Neural cell (in vitro differentiated cells): ENCODE measurements at regions not wholly inside any gene's neighbourhood (a gene's known extent, or its start where the extent isn't known, plus 50 kb on each side); places are given as distances from the start of the nearest gene placed in this dataset.

Experiments
- H2AFZ ChIP-seq: fragments of 200-600, 300-800 bp; sonication (generic), shearing (Covaris generic); 2 replicates; pipeline ENCODE4 v1.6.0; 2014; ENCODE audit warnings: low read depth, mild to moderate bottlenecking, antibody characterized with exemption, low read length, moderate library complexity
- H3F3A ChIP-seq: fragments of 200-600 bp; shearing (Covaris generic); 2 replicates; pipeline ENCODE4 v1.6.1; 2016; ENCODE audit warnings: mild to moderate bottlenecking, moderate library complexity, mixed read lengths, antibody characterized with exemption, low read length; ENCODE audit not compliant: insufficient read depth, poor library complexity, severe bottlenecking
- H3K27ac ChIP-seq: fragments of 200-600, 300-800 bp; sonication (generic), shearing (Covaris generic); 2 replicates; pipeline ENCODE4 v1.5.1; 2014; ENCODE audit warnings: mild to moderate bottlenecking, low read length, moderate library complexity
- H3K27me3 ChIP-seq: fragments of 300-800, 200-600 bp; sonication (generic), shearing (Covaris generic); 2 replicates; pipeline ENCODE4 v1.6.0; 2014; ENCODE audit warnings: mild to moderate bottlenecking, low read depth, low read length, moderate library complexity; ENCODE audit not compliant: insufficient read depth
- H3K36me3 ChIP-seq: fragments of 300-800, 200-600 bp; sonication (generic), shearing (Covaris generic); 2 replicates; pipeline ENCODE4 v1.5.1; 2014; ENCODE audit warnings: mild to moderate bottlenecking, antibody characterized with exemption, low read length, moderate library complexity; ENCODE audit not compliant: insufficient read depth
- H3K4me2 ChIP-seq: fragments of 300-800, 200-600 bp; sonication (generic), shearing (Covaris generic); 2 replicates; pipeline ENCODE4 v1.6.0; 2014; ENCODE audit warnings: mild to moderate bottlenecking, low read length
- H3K4me3 ChIP-seq: fragments of 300-800, 200-600 bp; sonication (generic), shearing (Covaris generic); 2 replicates; pipeline ENCODE4 v1.5.1; 2014; ENCODE audit warnings: mild to moderate bottlenecking, low read length, moderate library complexity
- H3K79me2 ChIP-seq: fragments of 200-600 bp; shearing (Covaris generic); replicated peaks from 2 replicates; pipeline ENCODE4 v1.6.0; 2014; ENCODE audit warnings: mild to moderate bottlenecking, low read length, moderate library complexity; ENCODE audit not compliant: insufficient read depth
- H3K9ac ChIP-seq: fragments of 300-800, 200-600 bp; sonication (generic), shearing (Covaris generic); 2 replicates; pipeline ENCODE4 v1.6.1; 2016; ENCODE audit warnings: mild to moderate bottlenecking, low read length, mixed read lengths
- H3K9me2 ChIP-seq: fragments of 200-600 bp; shearing (Covaris generic); 2 replicates; pipeline ENCODE4 v1.6.1; 2016; ENCODE audit warnings: mild to moderate bottlenecking, low read length, mixed read lengths; ENCODE audit not compliant: insufficient read depth
- H3K9me3 ChIP-seq: fragments of 200-600, 300-800 bp; sonication (generic), shearing (Covaris generic); 2 replicates; pipeline ENCODE4 v1.6.1; 2016; ENCODE audit warnings: mild to moderate bottlenecking, mixed run types, low read length, moderate library complexity, mixed read lengths
- H4K20me1 ChIP-seq: fragments of 200-600 bp; shearing (Covaris generic); 2 replicates; pipeline ENCODE4 v1.6.1; 2016; ENCODE audit warnings: mild to moderate bottlenecking, mixed run types; ENCODE audit not compliant: insufficient read depth
- CTCF ChIP-seq: fragments of 450-650 bp; IDR thresholded peaks from 2 replicates; pipeline ENCODE4 v1.5.1; 2014; ENCODE audit warnings: antibody characterized with exemption, mild to moderate bottlenecking, moderate library complexity; ENCODE audit not compliant: poor library complexity, severe bottlenecking
- EP300 ChIP-seq: fragments of 450-650 bp; conservative IDR thresholded peaks from 2 replicates; pipeline ENCODE4 v1.6.1; 2014; ENCODE audit warnings: antibody characterized with exemption, mild to moderate bottlenecking, moderate library complexity; ENCODE audit not compliant: poor library complexity, severe bottlenecking
- EZH2 ChIP-seq: fragments of 200-600, 300-800 bp; shearing (Covaris generic), sonication (generic); IDR thresholded peaks from 2 replicates; pipeline ENCODE4 v1.6.1; 2014; ENCODE audit warnings: antibody characterized with exemption, low read length, borderline replicate concordance, mild to moderate bottlenecking; ENCODE audit not compliant: insufficient read depth, poor library complexity, severe bottlenecking
- MXI1 ChIP-seq: fragments of 450-650 bp; conservative IDR thresholded peaks from 2 replicates; pipeline ENCODE4 v1.6.1; 2014; ENCODE audit warnings: antibody characterized with exemption, mild to moderate bottlenecking; ENCODE audit not compliant: poor library complexity, severe bottlenecking
- POLR2AphosphoS5 ChIP-seq: IDR thresholded peaks from 2 replicates; pipeline ENCODE4 v1.6.1; 2012
- RAD21 ChIP-seq: fragments of 450-650 bp; conservative IDR thresholded peaks from 2 replicates; pipeline ENCODE4 v1.6.1; 2014; ENCODE audit warnings: antibody characterized with exemption, mild to moderate bottlenecking, moderate library complexity
- REST ChIP-seq: IDR thresholded peaks from 2 replicates; pipeline ENCODE4 v1.6.1; 2012; ENCODE audit warnings: borderline replicate concordance
- SMC3 ChIP-seq: fragments of 450-650 bp; conservative IDR thresholded peaks from 2 replicates; pipeline ENCODE4 v1.6.1; 2014; ENCODE audit warnings: antibody characterized with exemption, mild to moderate bottlenecking, moderate library complexity; ENCODE audit not compliant: poor library complexity
- TAF1 ChIP-seq: IDR thresholded peaks from 2 replicates; pipeline ENCODE4 v1.6.1; 2012; ENCODE audit warnings: low read depth

GRCh38 chr3:191959876-191960413 lies 499.0 kb downstream of the PYDC2 start:
- H3K79me2 ChIP-seq = no peaks in the 10 kb centered on the region
- H3K4me3 ChIP-seq = no peak overlapping the region
- H3K27ac ChIP-seq = no peak overlapping the region
- no peaks in the 10 kb centered on the region for H3K27me3 ChIP-seq
- H3K9me3 ChIP-seq = no peaks in the 10 kb centered on the region
- no peaks in the 10 kb centered on the region for H3F3A ChIP-seq
- no peak for TF ChIP-seq CTCF
- TF ChIP-seq MXI1 = no peak
- no peak for TF ChIP-seq RAD21
- no peak for TF ChIP-seq SMC3
- no peak for TF ChIP-seq EZH2
- TF ChIP-seq REST = no peak
- TF ChIP-seq TAF1 = no peak
- no peak for TF ChIP-seq POLR2AphosphoS5
- no peak overlapping the region for H3K4me2 ChIP-seq
- H3K9ac ChIP-seq = no peak overlapping the region
- H2AFZ ChIP-seq = no peak overlapping the region
- H4K20me1 ChIP-seq = no peaks in the 10 kb centered on the region
- no peaks in the 10 kb centered on the region for H3K9me2 ChIP-seq
- no peaks in the 10 kb centered on the region for H3K36me3 ChIP-seq

DNA sequence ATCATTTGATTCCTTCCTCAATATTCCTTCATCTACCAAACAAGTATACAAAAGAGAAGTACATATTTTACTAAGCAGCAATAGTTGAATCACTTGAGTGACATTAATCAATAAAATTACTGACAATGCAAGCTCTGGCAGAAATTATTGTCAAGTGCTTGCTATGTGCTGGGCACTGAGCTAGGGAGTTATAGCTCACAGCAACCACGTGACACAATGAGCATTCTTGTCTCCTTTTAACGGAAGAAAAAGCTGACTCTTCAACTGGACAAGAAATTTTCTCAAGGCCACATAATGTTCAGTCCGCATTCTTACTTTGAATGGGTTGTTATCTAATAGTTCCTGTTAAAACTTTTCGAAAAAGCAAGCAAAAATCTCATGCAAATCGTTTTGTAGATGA lies 500.1 kb downstream of the PYDC2 start:
- H3K4me3 ChIP-seq = no peak overlapping the region
- H3K9me2 ChIP-seq = no peaks in the 10 kb centered on the region
- H3K36me3 ChIP-seq = no peaks in the 10 kb centered on the region
- H3K27ac ChIP-seq = no peak overlapping the region
- H3K27me3 ChIP-seq = no peaks in the 10 kb centered on the region
- H3K79me2 ChIP-seq = no peaks in the 10 kb centered on the region
- TF ChIP-seq EP300 = no peak
- no peak for TF ChIP-seq RAD21
- no peak for TF ChIP-seq MXI1
- no peak for TF ChIP-seq TAF1
- TF ChIP-seq EZH2 = no peak
- TF ChIP-seq CTCF = no peak
- no peak for TF ChIP-seq POLR2AphosphoS5
- TF ChIP-seq REST = no peak
- no peak for TF ChIP-seq SMC3
- H3K4me2 ChIP-seq = no peak overlapping the region
- no peaks in the 10 kb centered on the region for H4K20me1 ChIP-seq
- H3F3A ChIP-seq = no peaks in the 10 kb centered on the region
- no peak overlapping the region for H3K9ac ChIP-seq
- H3K9me3 ChIP-seq = no peaks in the 10 kb centered on the region
- H2AFZ ChIP-seq = no peak overlapping the region
